ENCODE measurements at regions not wholly inside any gene's neighbourhood (a gene's known extent, or its start where the extent isn't known, plus 50 kb on each side); places are given as distances from the start of the nearest gene placed in this dataset.

DNA sequence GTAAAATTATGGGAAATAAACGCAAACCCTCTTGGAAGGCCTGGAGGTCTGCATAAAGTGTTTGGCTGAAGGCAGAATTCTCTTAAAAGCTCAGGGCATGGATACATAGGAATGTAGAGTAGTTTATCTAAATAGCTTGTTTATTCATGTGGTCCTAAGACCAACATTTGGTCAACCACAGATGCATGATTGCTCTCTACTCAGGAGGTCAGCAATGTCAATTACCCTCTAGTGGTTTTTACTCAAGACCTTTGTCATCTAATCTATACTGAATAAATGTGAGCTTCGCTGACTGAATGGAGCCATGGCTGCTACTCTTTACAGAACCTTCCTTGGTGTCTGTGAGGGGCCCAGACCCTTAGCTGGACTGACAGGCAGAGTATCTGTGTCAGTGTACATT lies 139.8 kb downstream of the ATL2 start:
- TF ChIP-seq CTCF (IDR thresholded peaks at IDR 0.05) (no peak), POLR2A (IDR thresholded peaks at IDR 0.05) (no peak), EP300 (IDR thresholded peaks at IDR 0.05) (no peak)
